ENCODE measurements at regions not wholly inside any gene's neighbourhood (a gene's known extent, or its start where the extent isn't known, plus 50 kb on each side); places are given as distances from the start of the nearest gene placed in this dataset.

- TF ChIP-seq CTCF (IDR thresholded peaks at IDR 0.05; ENCODE audit: insufficient read depth, low read depth, low read length) (no peak), EZH2 (IDR thresholded peaks at IDR 0.05; ENCODE audit: insufficient read depth, low read length) (no peak)
Observed at GRCh38 chr9:88820055-88820454, 171.2 kb upstream of the S1PR3 start.

Measured in astrocyte (in vitro differentiated cells and primary cell).